Mesenchymal stem cell (in vitro differentiated cells and primary cell): ENCODE measurements at regions not wholly inside any gene's neighbourhood (a gene's known extent, or its start where the extent isn't known, plus 50 kb on each side); places are given as distances from the start of the nearest gene placed in this dataset.
A peak's percentile ranks its signal among the peaks of the same experiment; 100 is the strongest.
"Not testable (repeated sequence)": the region's sequence is repeated elsewhere in the genome, so short reads cannot be mapped to it uniquely, and the experiment has no call there.

Experiments used
- DNase-seq: peaks from one replicate; pipeline ENCODE4 v3.0.0-alpha.2; 2013
- H2AFZ ChIP-seq: one replicate; pipeline ENCODE4 v1.6.1; 2013; ENCODE audit warnings: low read depth, mild to moderate bottlenecking, control low read depth, inconsistent platforms, low read length, moderate library complexity
- H2AK5ac ChIP-seq: 2 replicates; pipeline ENCODE4 v1.6.1; 2013; ENCODE audit warnings: low read length, moderate library complexity, mild to moderate bottlenecking, inconsistent platforms; ENCODE audit not compliant: severe bottlenecking
- H2BK120ac ChIP-seq: one replicate; pipeline ENCODE4 v1.6.1; 2013; ENCODE audit warnings: low read depth, mild to moderate bottlenecking, inconsistent platforms, low read length, moderate library complexity
- H2BK12ac ChIP-seq, 2 experiments: one replicate each; pipeline ENCODE4 v1.6.1; 2013; ENCODE audit warnings: inconsistent platforms in 2 of 2, low read length in 2 of 2, mild to moderate bottlenecking in 2 of 2, moderate library complexity in 2 of 2, control low read depth in 1 of 2
- H2BK15ac ChIP-seq: one replicate; pipeline ENCODE4 v1.6.1; 2013; ENCODE audit warnings: mild to moderate bottlenecking, low read depth, inconsistent platforms; ENCODE audit not compliant: poor library complexity, severe bottlenecking
- H2BK5ac ChIP-seq: 2 replicates; pipeline ENCODE4 v1.6.1; 2013; ENCODE audit warnings: low read depth, mild to moderate bottlenecking, low read length, control low read depth, inconsistent platforms; ENCODE audit not compliant: poor library complexity, severe bottlenecking
- H3K14ac ChIP-seq, 2 experiments: one replicate each; pipeline ENCODE4 v1.6.1; 2013; ENCODE audit warnings: inconsistent platforms in 2 of 2, low read length in 2 of 2, control low read depth in 1 of 2, mild to moderate bottlenecking in 1 of 2, moderate library complexity in 1 of 2
- H3K18ac ChIP-seq, 2 experiments: one replicate each; pipeline ENCODE4 v1.6.1; 2013; ENCODE audit warnings: inconsistent platforms in 2 of 2, low read length in 2 of 2, control low read depth in 1 of 2, low read depth in 1 of 2, mild to moderate bottlenecking in 1 of 2
- H3K23ac ChIP-seq, 2 experiments: one replicate each; pipeline ENCODE4 v1.6.1; 2013; ENCODE audit warnings: inconsistent platforms in 2 of 2, low read length in 2 of 2, mild to moderate bottlenecking in 2 of 2, moderate library complexity in 2 of 2, control low read depth in 1 of 2
- H3K27ac ChIP-seq: 2 replicates; pipeline ENCODE4 v1.5.1; 2013; ENCODE audit warnings: mild to moderate bottlenecking, moderate library complexity, low read length, control low read depth, inconsistent platforms; ENCODE audit not compliant: poor library complexity, severe bottlenecking
- H3K27me3 ChIP-seq, 2 experiments: 2 replicates each; pipeline versions ENCODE4 v1.6.1 to v1.7.0; 2013; ENCODE audit warnings: low read length in 2 of 2, mild to moderate bottlenecking in 2 of 2, moderate library complexity in 2 of 2, control low read depth in 1 of 2, inconsistent platforms in 1 of 2; ENCODE audit not compliant: control insufficient read depth in 1 of 2, insufficient read depth in 1 of 2
- H3K36me3 ChIP-seq, 2 experiments: 2 replicates each; pipeline versions ENCODE4 v1.6.1 to v1.7.0; 2013; ENCODE audit warnings: low read length in 2 of 2, control low read depth in 1 of 2, inconsistent platforms in 1 of 2, low read depth in 1 of 2, mild to moderate bottlenecking in 1 of 2; ENCODE audit not compliant: insufficient read depth in 2 of 2, control insufficient read depth in 1 of 2
- H3K4ac ChIP-seq, 2 experiments: one replicate each; pipeline ENCODE4 v1.6.1; 2013; ENCODE audit warnings: inconsistent platforms in 2 of 2, low read length in 2 of 2, mild to moderate bottlenecking in 2 of 2, moderate library complexity in 2 of 2, control low read depth in 1 of 2, low read depth in 1 of 2
- H3K4me1 ChIP-seq: 2 replicates; pipeline ENCODE4 v1.6.1; 2013; ENCODE audit warnings: low read depth, low read length, control low read depth; ENCODE audit not compliant: control insufficient read depth, insufficient read depth
- H3K4me2 ChIP-seq: 2 replicates; pipeline ENCODE4 v1.6.1; 2013; ENCODE audit warnings: low read length, mild to moderate bottlenecking, inconsistent platforms; ENCODE audit not compliant: poor library complexity, severe bottlenecking
- H3K4me3 ChIP-seq, 2 experiments: 2 replicates each; pipeline versions ENCODE4 v1.5.1 to v1.7.0; 2013; ENCODE audit warnings: low read length in 2 of 2, mild to moderate bottlenecking in 2 of 2, control low read depth in 1 of 2, low read depth in 1 of 2; ENCODE audit not compliant: insufficient read depth in 1 of 2
- H3K79me1 ChIP-seq: replicated peaks from 2 replicates; pipeline ENCODE4 v1.6.1; 2013; ENCODE audit warnings: mild to moderate bottlenecking, control low read depth, low read length, inconsistent platforms; ENCODE audit not compliant: poor library complexity, severe bottlenecking
- H3K9ac ChIP-seq: 2 replicates; pipeline ENCODE4 v1.7.0; 2013; ENCODE audit warnings: mild to moderate bottlenecking, low read length, moderate library complexity
- H3K9me3 ChIP-seq: 2 replicates; pipeline ENCODE4 v1.7.0; 2013; ENCODE audit warnings: mild to moderate bottlenecking, low read length; ENCODE audit not compliant: control insufficient read depth
- H4K8ac ChIP-seq: one replicate; pipeline ENCODE4 v1.6.1; 2013; ENCODE audit warnings: inconsistent platforms, mild to moderate bottlenecking, low read length, moderate library complexity
- H4K91ac ChIP-seq: one replicate; pipeline ENCODE4 v1.6.1; 2013; ENCODE audit warnings: mild to moderate bottlenecking, low read length, inconsistent platforms
- whole genome bisulfite sequencing: methylation state at CpG from one replicate; pipeline ENCODE4 v1.1.7; 2013; ENCODE audit warnings: mixed read lengths; 5-methylcytosine and 5-hydroxymethylcytosine counted together

- no peaks in the 10 kb centered on the region for H3K36me3 ChIP-seq
- no peaks in the 10 kb centered on the region for H3K9me3 ChIP-seq
- no peak overlapping the region for H2BK120ac ChIP-seq
- H3K9ac ChIP-seq = no peak overlapping the region
- no peak overlapping the region for H2BK12ac ChIP-seq
- H2AFZ ChIP-seq = no peak overlapping the region
- no peak overlapping the region for H3K14ac ChIP-seq
- H2BK15ac ChIP-seq = no peak overlapping the region
- H4K91ac ChIP-seq = no peak overlapping the region
- H3K79me1 ChIP-seq = no peaks in the 10 kb centered on the region
- H3K27ac ChIP-seq = no peak overlapping the region
- H3K23ac ChIP-seq = no peak overlapping the region
- no peak overlapping the region for H3K4me2 ChIP-seq
- no peak overlapping the region for H2BK5ac ChIP-seq
- no peak for DNase-seq
- no peaks in the 10 kb centered on the region for H3K27me3 ChIP-seq
- no peak overlapping the region for H2AK5ac ChIP-seq
- no peak overlapping the region for H3K4me3 ChIP-seq
- no peak overlapping the region for H3K4ac ChIP-seq
- 84% methylated on average over 3 of the region's 4 CpGs for WGBS
- no peaks in the 10 kb centered on the region for H3K4me1 ChIP-seq
- H3K18ac ChIP-seq = no peak overlapping the region
- no peak overlapping the region for H4K8ac ChIP-seq
Measured at GRCh38 chr4:146049802-146050201, 111.2 kb upstream of the ZNF827 start.

GRCh38 chr4:146047768-146048167 is 109.1 kb upstream of the ZNF827 start:
- H3K4ac ChIP-seq = not testable (repeated sequence)
- WGBS = 77% methylated on average over 8 of the region's 8 CpGs

GRCh38 chr4:146041139-146042004 is 102.7 kb upstream of the ZNF827 start:
- H3K79me1 ChIP-seq = no peaks in the 10 kb centered on the region
- H3K4me3 ChIP-seq = no peak overlapping the region
- DNase-seq = no peak
- H4K8ac ChIP-seq = no peak overlapping the region
- H2BK15ac ChIP-seq = no peak overlapping the region
- no peak overlapping the region for H3K4ac ChIP-seq
- no peak overlapping the region for H3K27ac ChIP-seq
- H4K91ac ChIP-seq = no peak overlapping the region
- H3K9ac ChIP-seq = no peak overlapping the region
- no peak overlapping the region for H2BK5ac ChIP-seq
- no peak overlapping the region for H2AFZ ChIP-seq
- H3K14ac ChIP-seq = no peak overlapping the region
- H3K23ac ChIP-seq = no peak overlapping the region
- H3K36me3 ChIP-seq = no peaks in the 10 kb centered on the region
- peak overlapping the region; percentile 28 for H3K4me2 ChIP-seq
- H3K18ac ChIP-seq = no peak overlapping the region
- no peak overlapping the region for H2AK5ac ChIP-seq
- H3K27me3 ChIP-seq = no peaks in the 10 kb centered on the region
- no peak overlapping the region for H2BK120ac ChIP-seq
- no peaks in the 10 kb centered on the region for H3K4me1 ChIP-seq
- 100% methylated on average over 1 of the region's 3 CpGs for WGBS
- peaks cover 4% of the 10 kb centered on the region for H3K9me3 ChIP-seq
- H2BK12ac ChIP-seq = no peak overlapping the region

More at GRCh38 chr4:146047768-146048167, 109.1 kb upstream of the ZNF827 start:
- H3K9ac ChIP-seq, H2BK120ac ChIP-seq, H2BK15ac ChIP-seq, H2BK12ac ChIP-seq, H3K36me3 ChIP-seq, H3K23ac ChIP-seq, H2AK5ac ChIP-seq, H3K4me1 ChIP-seq, H3K4me3 ChIP-seq, H2AFZ ChIP-seq, DNase-seq, H4K91ac ChIP-seq, H3K79me1 ChIP-seq, H3K18ac ChIP-seq, H4K8ac ChIP-seq, H3K4me2 ChIP-seq, H3K27ac ChIP-seq, H2BK5ac ChIP-seq, H3K27me3 ChIP-seq, H3K14ac ChIP-seq, H3K9me3 ChIP-seq: not testable (repeated sequence)

- H3K14ac ChIP-seq = no peak overlapping the region
- no peak overlapping the region for H3K9ac ChIP-seq
- no peaks in the 10 kb centered on the region for H3K79me1 ChIP-seq
- no peak overlapping the region for H2BK120ac ChIP-seq
- H3K23ac ChIP-seq = no peak overlapping the region
- H4K91ac ChIP-seq = no peak overlapping the region
- H3K4me3 ChIP-seq = no peak overlapping the region
- no peak overlapping the region for H3K27ac ChIP-seq
- DNase-seq = no peak
- H3K27me3 ChIP-seq = no peaks in the 10 kb centered on the region
- no peak overlapping the region for H2AFZ ChIP-seq
- no peak overlapping the region for H3K4me2 ChIP-seq
- H3K18ac ChIP-seq = no peak overlapping the region
- H2BK12ac ChIP-seq = no peak overlapping the region
- no peak overlapping the region for H3K4ac ChIP-seq
- H2BK15ac ChIP-seq = no peak overlapping the region
- H3K4me1 ChIP-seq = no peaks in the 10 kb centered on the region
- 52% methylated on average over 1 of the region's 1 CpG for WGBS
- no peak overlapping the region for H2BK5ac ChIP-seq
- no peaks in the 10 kb centered on the region for H3K36me3 ChIP-seq
- no peak overlapping the region for H4K8ac ChIP-seq
- no peak overlapping the region for H2AK5ac ChIP-seq
- peaks cover 4% of the 10 kb centered on the region for H3K9me3 ChIP-seq
Measured at GRCh38 chr4:146040623-146041022, 102.0 kb upstream of the ZNF827 start.
